ENCODE measurements at regions not wholly inside any gene's neighbourhood (a gene's known extent, or its start where the extent isn't known, plus 50 kb on each side); places are given as distances from the start of the nearest gene placed in this dataset.

DNA sequence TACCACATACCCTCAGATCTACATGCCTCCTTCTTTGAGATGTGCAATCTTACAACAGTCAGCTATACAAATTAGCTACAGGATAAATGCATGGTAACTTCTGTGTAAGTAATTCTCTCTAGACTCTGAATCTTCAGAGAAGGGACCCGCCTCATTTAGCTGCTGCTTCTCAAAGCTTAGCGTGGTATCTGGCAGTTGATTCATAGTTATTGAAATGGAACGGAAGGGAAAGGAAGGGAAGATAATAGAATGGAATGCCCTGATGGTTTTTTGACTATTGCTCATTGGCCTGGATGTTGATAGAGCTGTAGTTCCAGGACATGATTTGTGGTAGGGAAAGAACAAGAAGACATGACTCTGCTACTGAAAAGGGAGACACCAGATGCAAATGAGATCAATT lies 498.1 kb upstream of the CRIM1 start:
- no peaks in the 10 kb centered on the region for H3K27me3 Mint-ChIP-seq (ENCODE audit: insufficient read depth, low read depth)
- no peak for DNase-seq (ENCODE audit: low spot score)
- H3K9me3 Mint-ChIP-seq, result no peaks in the 10 kb centered on the region
- Histone ChIP-seq H3K9me3 (ENCODE audit: low read depth) (no peaks in the 10 kb centered on the region), H2AFZ (replicated peaks) (no peak overlapping the region), H3K27me3 (no peaks in the 10 kb centered on the region), H3K79me2 (ENCODE audit: low read depth) (no peaks in the 10 kb centered on the region), H3K27ac (no peak overlapping the region), H3K36me3 (no peaks in the 10 kb centered on the region), H3K4me2 (no peak overlapping the region), H4K20me1 (ENCODE audit: low read depth) (no peaks in the 10 kb centered on the region), H3K4me1 (no peaks in the 10 kb centered on the region), H3K4me3 (no peak overlapping the region), H3F3A (ENCODE audit: low read depth) (no peaks in the 10 kb centered on the region), H3K9ac (no peak overlapping the region)
- no peak overlapping the region for H3K4me3 Mint-ChIP-seq
- H3K36me3 Mint-ChIP-seq, result no peaks in the 10 kb centered on the region
- H3K4me1 Mint-ChIP-seq, result peaks cover 9% of the 10 kb centered on the region
- no peak overlapping the region for H3K27ac Mint-ChIP-seq
- TF ChIP-seq EZH2 (IDR thresholded peaks at IDR 0.05) (no peak), EZH2phosphoT487 (IDR thresholded peaks at IDR 0.05) (no peak)
- TF ChIP-seq, protein P1, sequence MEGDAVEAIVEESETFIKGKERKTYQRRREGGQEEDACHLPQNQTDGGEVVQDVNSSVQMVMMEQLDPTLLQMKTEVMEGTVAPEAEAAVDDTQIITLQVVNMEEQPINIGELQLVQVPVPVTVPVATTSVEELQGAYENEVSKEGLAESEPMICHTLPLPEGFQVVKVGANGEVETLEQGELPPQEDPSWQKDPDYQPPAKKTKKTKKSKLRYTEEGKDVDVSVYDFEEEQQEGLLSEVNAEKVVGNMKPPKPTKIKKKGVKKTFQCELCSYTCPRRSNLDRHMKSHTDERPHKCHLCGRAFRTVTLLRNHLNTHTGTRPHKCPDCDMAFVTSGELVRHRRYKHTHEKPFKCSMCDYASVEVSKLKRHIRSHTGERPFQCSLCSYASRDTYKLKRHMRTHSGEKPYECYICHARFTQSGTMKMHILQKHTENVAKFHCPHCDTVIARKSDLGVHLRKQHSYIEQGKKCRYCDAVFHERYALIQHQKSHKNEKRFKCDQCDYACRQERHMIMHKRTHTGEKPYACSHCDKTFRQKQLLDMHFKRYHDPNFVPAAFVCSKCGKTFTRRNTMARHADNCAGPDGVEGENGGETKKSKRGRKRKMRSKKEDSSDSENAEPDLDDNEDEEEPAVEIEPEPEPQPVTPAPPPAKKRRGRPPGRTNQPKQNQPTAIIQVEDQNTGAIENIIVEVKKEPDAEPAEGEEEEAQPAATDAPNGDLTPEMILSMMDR (IDR thresholded peaks at IDR 0.05), result no peak

DNA sequence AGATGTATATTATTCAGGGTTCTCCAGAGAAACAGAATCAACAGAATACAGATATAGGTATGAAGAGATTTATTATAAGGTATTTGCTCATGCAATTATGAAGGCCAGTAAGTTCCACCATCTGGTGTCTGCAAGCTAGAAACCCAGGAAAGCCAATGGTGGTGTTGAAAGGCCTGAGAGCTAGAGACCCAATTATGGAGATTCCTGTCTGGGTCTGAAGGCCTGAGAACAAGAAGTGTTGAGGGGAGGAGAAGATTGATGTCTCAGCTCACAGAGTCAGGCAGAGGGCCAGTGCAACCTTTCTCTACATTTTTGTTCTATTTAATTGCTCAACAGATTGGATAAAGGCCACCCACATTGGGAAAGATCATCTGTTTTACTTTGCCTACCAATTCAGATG lies 524.2 kb upstream of the CRIM1 start:
- no peaks in the 10 kb centered on the region for H3K36me3 Mint-ChIP-seq
- Histone ChIP-seq H3K4me1 (no peaks in the 10 kb centered on the region), H3K27me3 (no peaks in the 10 kb centered on the region), H3K27ac (no peak overlapping the region), H3K36me3 (no peaks in the 10 kb centered on the region), H3K4me3 (no peak overlapping the region), H3K9me3 (ENCODE audit: low read depth) (no peaks in the 10 kb centered on the region), H3K4me2 (no peak overlapping the region), H3F3A (ENCODE audit: low read depth) (no peaks in the 10 kb centered on the region), H2AFZ (replicated peaks) (no peak overlapping the region), H3K79me2 (ENCODE audit: low read depth) (no peaks in the 10 kb centered on the region), H3K9ac (no peak overlapping the region), H4K20me1 (ENCODE audit: low read depth) (no peaks in the 10 kb centered on the region)
- no peak overlapping the region for H3K27ac Mint-ChIP-seq
- DNase-seq (ENCODE audit: low spot score), result no peak
- no peaks in the 10 kb centered on the region for H3K9me3 Mint-ChIP-seq
- H3K4me1 Mint-ChIP-seq, result no peaks in the 10 kb centered on the region
- no peak overlapping the region for H3K4me3 Mint-ChIP-seq
- no peak for TF ChIP-seq EZH2phosphoT487 (IDR thresholded peaks at IDR 0.05)
- TF ChIP-seq, protein P1 (IDR thresholded peaks at IDR 0.05), result no peak
- TF ChIP-seq EZH2 (IDR thresholded peaks at IDR 0.05), result no peak
- H3K27me3 Mint-ChIP-seq (ENCODE audit: insufficient read depth, low read depth), result no peaks in the 10 kb centered on the region

DNA sequence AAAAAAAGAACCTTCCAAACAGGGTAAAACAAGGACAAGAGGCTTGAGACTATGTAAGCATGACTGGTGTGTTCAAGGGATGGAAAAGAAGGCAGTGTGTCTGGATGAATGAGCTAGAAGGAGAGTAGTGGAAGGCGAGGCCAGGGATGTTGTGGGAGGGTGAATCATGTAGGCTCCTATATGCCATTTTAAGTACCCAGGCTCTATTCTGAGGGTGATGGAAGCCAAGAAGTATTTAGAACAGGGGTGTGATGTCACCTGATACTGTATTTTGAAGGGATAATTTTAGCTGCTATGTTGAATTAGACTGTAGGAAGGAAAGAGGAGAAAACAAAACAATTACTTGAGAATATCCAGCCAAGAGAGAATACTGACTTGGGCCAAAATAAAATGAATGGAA lies 524.7 kb upstream of the CRIM1 start:
- H3K4me3 ChIP-seq, result no peak overlapping the region
- no peak for TF ChIP-seq EZH2phosphoT487 (IDR thresholded peaks at IDR 0.05)
- TF ChIP-seq EZH2 (IDR thresholded peaks at IDR 0.05), result no peak
- TF ChIP-seq, protein P1 (IDR thresholded peaks at IDR 0.05), result no peak
- no peaks in the 10 kb centered on the region for H3K36me3 ChIP-seq
- no peaks in the 10 kb centered on the region for H3K9me3 Mint-ChIP-seq
- no peak for DNase-seq (ENCODE audit: low spot score)
- H3K9me3 ChIP-seq (ENCODE audit: low read depth), result no peaks in the 10 kb centered on the region
- H2AFZ ChIP-seq (replicated peaks), result no peak overlapping the region
- H3K27ac Mint-ChIP-seq, result no peak overlapping the region
- no peak overlapping the region for H3K27ac ChIP-seq
- no peak overlapping the region for H3K4me2 ChIP-seq
- H4K20me1 ChIP-seq (ENCODE audit: low read depth), result no peaks in the 10 kb centered on the region
- no peaks in the 10 kb centered on the region for H3K36me3 Mint-ChIP-seq
- H3K4me3 Mint-ChIP-seq, result no peak overlapping the region
- no peaks in the 10 kb centered on the region for H3K4me1 Mint-ChIP-seq
- H3K27me3 ChIP-seq, result no peaks in the 10 kb centered on the region
- no peaks in the 10 kb centered on the region for H3K79me2 ChIP-seq (ENCODE audit: low read depth)
- no peaks in the 10 kb centered on the region for H3K27me3 Mint-ChIP-seq (ENCODE audit: insufficient read depth, low read depth)
- H3K4me1 ChIP-seq, result no peaks in the 10 kb centered on the region
- H3F3A ChIP-seq (ENCODE audit: low read depth), result no peaks in the 10 kb centered on the region
- H3K9ac ChIP-seq, result no peak overlapping the region

DNA sequence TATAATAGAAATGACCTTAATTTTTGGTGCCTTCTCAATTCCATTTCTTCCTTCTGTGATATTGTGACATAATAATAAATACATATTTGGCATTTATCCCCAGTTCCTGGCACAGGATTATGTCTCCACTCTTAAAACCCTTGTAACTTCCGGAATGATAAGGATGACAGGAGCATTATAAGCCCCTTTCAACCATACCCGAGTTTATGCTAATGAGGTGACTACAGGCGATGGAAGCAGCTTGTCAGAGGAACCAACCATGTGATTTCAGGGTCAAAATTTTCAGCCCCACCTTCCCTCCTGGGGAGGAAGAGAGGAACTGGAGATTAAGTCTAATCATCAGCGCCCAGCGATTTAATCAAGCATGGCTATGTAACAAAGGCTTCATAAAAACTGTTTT lies 528.5 kb upstream of the CRIM1 start:
- H3K27ac ChIP-seq, result no peak overlapping the region
- H4K20me1 ChIP-seq (ENCODE audit: low read depth), result no peaks in the 10 kb centered on the region
- H3K4me3 ChIP-seq, result no peak overlapping the region
- H3K27me3 ChIP-seq, result no peaks in the 10 kb centered on the region
- TF ChIP-seq EZH2 (IDR thresholded peaks at IDR 0.05) (no peak), EZH2phosphoT487 (IDR thresholded peaks at IDR 0.05) (no peak)
- TF ChIP-seq, protein P1 (IDR thresholded peaks at IDR 0.05), result no peak
- no peaks in the 10 kb centered on the region for H3K9me3 ChIP-seq (ENCODE audit: low read depth)
- no peaks in the 10 kb centered on the region for H3K79me2 ChIP-seq (ENCODE audit: low read depth)
- peaks cover 16% of the 10 kb centered on the region for H3K4me1 Mint-ChIP-seq
- peaks cover 10% of the 10 kb centered on the region for H3F3A ChIP-seq (ENCODE audit: low read depth)
- no peak overlapping the region for H3K4me2 ChIP-seq
- DNase-seq (ENCODE audit: low spot score), result no peak
- no peak overlapping the region for H3K9ac ChIP-seq
- H3K36me3 ChIP-seq, result no peaks in the 10 kb centered on the region
- peaks cover 8% of the 10 kb centered on the region for H3K9me3 Mint-ChIP-seq
- no peak overlapping the region for H3K27ac Mint-ChIP-seq
- H3K36me3 Mint-ChIP-seq, result no peaks in the 10 kb centered on the region
- no peak overlapping the region for H3K4me3 Mint-ChIP-seq
- peaks cover 33% of the 10 kb centered on the region for H3K4me1 ChIP-seq
- no peak overlapping the region for H2AFZ ChIP-seq (replicated peaks)
- peaks cover 4% of the 10 kb centered on the region for H3K27me3 Mint-ChIP-seq (ENCODE audit: insufficient read depth, low read depth)

Measured in neural progenitor cell (in vitro differentiated cells).